CD14-positive monocyte (primary cell): ENCODE measurements at regions not wholly inside any gene's neighbourhood (a gene's known extent, or its start where the extent isn't known, plus 50 kb on each side); places are given as distances from the start of the nearest gene placed in this dataset.
"Not testable (repeated sequence)": the region's sequence is repeated elsewhere in the genome, so short reads cannot be mapped to it uniquely, and the experiment has no call there.

Experiments
- DNase-seq, 3 donors: peaks; one replicate each; pipeline ENCODE4 v3.0.0-alpha.2; 2011 to 2022
- H2AFZ ChIP-seq: 2 replicates; pipeline ENCODE4 v1.6.0; 2012; ENCODE audit warnings: mild to moderate bottlenecking, low read depth, low read length, inconsistent platforms; ENCODE audit not compliant: insufficient read depth, poor library complexity, severe bottlenecking
- H3K27ac ChIP-seq, 2 donors: 1 replicate in 1 of 2; 2 replicates in 1 of 2; pipeline ENCODE4 v1.5.1; 2012 to 2013; ENCODE audit warnings: low read length in 2 of 2, control low read depth in 1 of 2, inconsistent platforms in 1 of 2, low read depth in 1 of 2, mild to moderate bottlenecking in 1 of 2
- H3K27me3 ChIP-seq, 2 donors: one replicate each; pipeline versions ENCODE4 v1.6.0 to v1.6.1; 2011 to 2013; ENCODE audit warnings: low read length in 2 of 2; ENCODE audit not compliant: control insufficient read depth in 2 of 2, insufficient read depth in 2 of 2
- H3K36me3 ChIP-seq, 2 donors: replicated peaks in 1 of 2; 1 replicate in 1 of 2; 2 replicates in 1 of 2; pipeline versions ENCODE4 v1.5.1 to v1.6.1; 2012 to 2013; ENCODE audit warnings: low read length in 2 of 2, control low read depth in 1 of 2, inconsistent platforms in 1 of 2, mild to moderate bottlenecking in 1 of 2; ENCODE audit not compliant: insufficient read depth in 2 of 2, control insufficient read depth in 1 of 2
- H3K4me1 ChIP-seq, 2 donors: 1 replicate in 1 of 2; 2 replicates in 1 of 2; pipeline versions ENCODE4 v1.5.1 to v1.6.1; 2012 to 2013; ENCODE audit warnings: low read length in 2 of 2, control low read depth in 1 of 2, inconsistent platforms in 1 of 2, mild to moderate bottlenecking in 1 of 2, moderate library complexity in 1 of 2; ENCODE audit not compliant: insufficient read depth in 2 of 2, control insufficient read depth in 1 of 2
- H3K4me2 ChIP-seq: replicated peaks from 2 replicates; pipeline ENCODE3; 2012; ENCODE audit warnings: low read length, moderate library complexity, mild to moderate bottlenecking; ENCODE audit not compliant: poor library complexity, severe bottlenecking; ENCODE audit errors: extremely low read depth
- H3K4me3 ChIP-seq, 3 experiments: fragments of 200-600 bp in 1 of 3; sonication (generic) in 1 of 3; replicated peaks in 1 of 3; 1 replicate in 2 of 3; 2 replicates in 1 of 3; pipeline ENCODE4 v1.5.1; 2011 to 2013; ENCODE audit warnings: low read length in 3 of 3, mild to moderate bottlenecking in 3 of 3, control low read depth in 2 of 3, low read depth in 2 of 3, inconsistent platforms in 1 of 3, moderate library complexity in 1 of 3
- H3K79me2 ChIP-seq: 2 replicates; pipeline ENCODE4 v1.6.0; 2012; ENCODE audit warnings: mild to moderate bottlenecking, control low read depth, inconsistent platforms, low read length, moderate library complexity; ENCODE audit not compliant: insufficient read depth
- H3K9ac ChIP-seq: 2 replicates; pipeline ENCODE4 v1.6.0; 2017; ENCODE audit warnings: low read length, mild to moderate bottlenecking; ENCODE audit not compliant: insufficient read depth, poor library complexity, severe bottlenecking
- H3K9me3 ChIP-seq, 2 donors: replicated peaks in 1 of 2; 1 replicate in 1 of 2; 2 replicates in 1 of 2; pipeline versions ENCODE4 v1.5.1 to v1.6.1; 2012 to 2013; ENCODE audit warnings: low read length in 2 of 2, control low read depth in 1 of 2; ENCODE audit not compliant: control insufficient read depth in 1 of 2, insufficient read depth in 1 of 2
- H4K20me1 ChIP-seq: 2 replicates; pipeline ENCODE4 v1.6.0; 2012; ENCODE audit warnings: mild to moderate bottlenecking, low read length, control low read depth, moderate library complexity; ENCODE audit not compliant: insufficient read depth
- H3K27ac Mint-ChIP-seq, 7 donors: one replicate each; pipeline ENCODE4 v1.8.0; 2020; ENCODE audit warnings: mild to moderate bottlenecking in 7 of 7, mixed read lengths in 7 of 7, moderate library complexity in 6 of 7, inconsistent platforms in 2 of 7
- H3K27me3 Mint-ChIP-seq, 3 donors: one replicate each; pipeline ENCODE4 v1.8.0; 2021 to 2022; ENCODE audit warnings: low read depth in 3 of 3, mild to moderate bottlenecking in 3 of 3, mixed read lengths in 3 of 3, moderate library complexity in 3 of 3, inconsistent platforms in 1 of 3
- H3K36me3 Mint-ChIP-seq, 2 donors: one replicate each; pipeline ENCODE4 v1.8.0; 2020; ENCODE audit warnings: mixed read lengths in 2 of 2, inconsistent platforms in 1 of 2, mild to moderate bottlenecking in 1 of 2
- H3K4me1 Mint-ChIP-seq: one replicate; pipeline ENCODE4 v1.8.0; 2020; ENCODE audit warnings: mild to moderate bottlenecking, mixed read lengths
- H3K4me3 Mint-ChIP-seq, 2 donors: one replicate each; pipeline ENCODE4 v1.8.0; 2020; ENCODE audit warnings: mild to moderate bottlenecking in 2 of 2, mixed read lengths in 2 of 2, moderate library complexity in 1 of 2
- H3K9me3 Mint-ChIP-seq, 7 donors: one replicate each; pipeline ENCODE4 v1.8.0; 2020 to 2022; ENCODE audit warnings: mixed read lengths in 7 of 7, mild to moderate bottlenecking in 6 of 7, moderate library complexity in 6 of 7, inconsistent platforms in 2 of 7
- CTCF ChIP-seq: fragments of 200-600 bp; IDR thresholded peaks from one replicate; pipeline ENCODE4 v1.8.0; 2022; ENCODE audit warnings: antibody characterized with exemption, mild to moderate bottlenecking
- WGBS: methylation state at CpG from one replicate; pipeline ENCODE4 v1.1.5; 2013; ENCODE audit warnings: missing lambda C conversion rate; ENCODE audit not compliant: insufficient coverage; 5-methylcytosine and 5-hydroxymethylcytosine counted together
- intact Hi-C, 2 donors: fragments of 100-400 bp; cut with micrococcal nuclease; formaldehyde crosslinking; loops; one replicate each; pipeline versions ENCODE4 v1.15.0 to v1.15.1; 2023

- no peaks in the 10 kb centered on the region for H3K79me2 ChIP-seq
- H3K27me3 ChIP-seq, result no peaks in the 10 kb centered on the region
- Mint-ChIP-seq H3K27ac (no peak overlapping the region), H3K27me3 (peaks cover 2% of the 10 kb centered on the region in 3 donors), H3K4me3 (no peak overlapping the region), H3K36me3 (no peaks in the 10 kb centered on the region), H3K4me1 (no peaks in the 10 kb centered on the region), H3K9me3 (peaks cover 0 to 5% (median 1%) of the 10 kb centered on the region in 7 donors)
- intact Hi-C loops, result no loop called here
- H3K9me3 ChIP-seq, result no peaks in the 10 kb centered on the region
- H3K36me3 ChIP-seq, result no peaks in the 10 kb centered on the region
- 93% methylated on average over 1 of the region's 2 CpGs for WGBS
- H2AFZ ChIP-seq, result no peak overlapping the region
- TF ChIP-seq CTCF, result no peak
- no peak overlapping the region for H3K4me3 ChIP-seq
- H3K9ac ChIP-seq, result no peak overlapping the region
- no peaks in the 10 kb centered on the region for H3K4me1 ChIP-seq
- no peak for DNase-seq
- no peaks in the 10 kb centered on the region for H4K20me1 ChIP-seq
- H3K27ac ChIP-seq, result no peak overlapping the region
- no peak overlapping the region for H3K4me2 ChIP-seq
Measured at GRCh38 chr3:132980102-132980501, 58.1 kb upstream of the TMEM108 start.

- no peak for DNase-seq
- Mint-ChIP-seq H3K27me3 (peaks cover 2% of the 10 kb centered on the region in 3 donors), H3K27ac (no peak overlapping the region), H3K36me3 (no peaks in the 10 kb centered on the region), H3K4me3 (no peak overlapping the region), H3K4me1 (no peaks in the 10 kb centered on the region), H3K9me3 (peaks cover 0 to 5% (median 1%) of the 10 kb centered on the region in 7 donors)
- H3K9me3 ChIP-seq, result no peaks in the 10 kb centered on the region
- no peak overlapping the region for H3K27ac ChIP-seq
- no peaks in the 10 kb centered on the region for H4K20me1 ChIP-seq
- intact Hi-C loops, result no loop called here
- H3K9ac ChIP-seq, result no peak overlapping the region
- no peak overlapping the region for H3K4me3 ChIP-seq
- H3K27me3 ChIP-seq, result no peaks in the 10 kb centered on the region
- H3K4me1 ChIP-seq, result no peaks in the 10 kb centered on the region
- H3K79me2 ChIP-seq, result no peaks in the 10 kb centered on the region
- TF ChIP-seq CTCF, result no peak
- no peaks in the 10 kb centered on the region for H3K36me3 ChIP-seq
- no CpG with 5 or more reads among the region's 1 CpG for WGBS
- no peak overlapping the region for H2AFZ ChIP-seq
- no peak overlapping the region for H3K4me2 ChIP-seq
Measured at GRCh38 chr3:132979606-132980005, 58.6 kb upstream of the TMEM108 start.

GRCh38 chr3:132978946-132979345 lies 59.2 kb upstream of the TMEM108 start:
- H4K20me1 ChIP-seq, H3K27me3 ChIP-seq, DNase-seq, H3K27ac Mint-ChIP-seq, H3K4me1 Mint-ChIP-seq, H3K4me1 ChIP-seq, intact Hi-C loops, H3K4me3 Mint-ChIP-seq, H3K27ac ChIP-seq, H3K4me2 ChIP-seq, H3K36me3 ChIP-seq, H3K9ac ChIP-seq, H3K27me3 Mint-ChIP-seq, H3K36me3 Mint-ChIP-seq, H3K9me3 Mint-ChIP-seq, H2AFZ ChIP-seq, H3K9me3 ChIP-seq, H3K79me2 ChIP-seq, H3K4me3 ChIP-seq: not testable (repeated sequence)
- no CpG with 5 or more reads among the region's 3 CpGs for WGBS
